ENCODE measurements at regions not wholly inside any gene's neighbourhood (a gene's known extent, or its start where the extent isn't known, plus 50 kb on each side); places are given as distances from the start of the nearest gene placed in this dataset.

DNA sequence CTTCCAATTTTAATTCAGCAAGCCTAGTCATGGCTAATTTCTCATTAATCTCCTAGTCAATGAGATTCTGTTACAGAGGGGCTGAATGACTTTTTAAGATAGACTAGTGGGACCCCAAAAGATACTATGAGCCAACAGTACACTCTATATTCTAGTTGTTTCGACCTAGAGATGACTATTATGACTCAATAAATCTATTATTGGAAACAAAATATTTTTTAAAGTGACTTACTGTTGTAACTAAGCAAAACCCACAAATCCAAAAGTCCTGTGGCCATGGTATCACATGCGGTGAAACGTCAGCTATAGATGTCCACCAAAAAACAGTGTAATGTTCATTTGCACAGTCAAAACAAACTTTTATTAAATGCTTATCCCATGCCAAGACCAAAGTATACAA, 95.3 kb upstream of the ADO start:
- H3K9me3 Mint-ChIP-seq (ENCODE audit: low read depth, unreplicated experiment) = peaks cover 12% of the 10 kb centered on the region
- H3K27ac Mint-ChIP-seq (ENCODE audit: unreplicated experiment) = no peak overlapping the region
- intact Hi-C loops (cut with micrococcal nuclease; ENCODE audit: unreplicated experiment) = no loop called here
- no TSS peak for BruUV-seq (replicated peaks)
- no peak for DNase-seq
- TF ChIP-seq, protein P1, sequence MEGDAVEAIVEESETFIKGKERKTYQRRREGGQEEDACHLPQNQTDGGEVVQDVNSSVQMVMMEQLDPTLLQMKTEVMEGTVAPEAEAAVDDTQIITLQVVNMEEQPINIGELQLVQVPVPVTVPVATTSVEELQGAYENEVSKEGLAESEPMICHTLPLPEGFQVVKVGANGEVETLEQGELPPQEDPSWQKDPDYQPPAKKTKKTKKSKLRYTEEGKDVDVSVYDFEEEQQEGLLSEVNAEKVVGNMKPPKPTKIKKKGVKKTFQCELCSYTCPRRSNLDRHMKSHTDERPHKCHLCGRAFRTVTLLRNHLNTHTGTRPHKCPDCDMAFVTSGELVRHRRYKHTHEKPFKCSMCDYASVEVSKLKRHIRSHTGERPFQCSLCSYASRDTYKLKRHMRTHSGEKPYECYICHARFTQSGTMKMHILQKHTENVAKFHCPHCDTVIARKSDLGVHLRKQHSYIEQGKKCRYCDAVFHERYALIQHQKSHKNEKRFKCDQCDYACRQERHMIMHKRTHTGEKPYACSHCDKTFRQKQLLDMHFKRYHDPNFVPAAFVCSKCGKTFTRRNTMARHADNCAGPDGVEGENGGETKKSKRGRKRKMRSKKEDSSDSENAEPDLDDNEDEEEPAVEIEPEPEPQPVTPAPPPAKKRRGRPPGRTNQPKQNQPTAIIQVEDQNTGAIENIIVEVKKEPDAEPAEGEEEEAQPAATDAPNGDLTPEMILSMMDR (IDR thresholded peaks at IDR 0.05; ENCODE audit: unreplicated experiment) = no peak
- CTCF ChIA-PET = no interaction called here
- H3K36me3 Mint-ChIP-seq (ENCODE audit: insufficient read depth, unreplicated experiment) = no peaks in the 10 kb centered on the region
- peaks cover 18% of the 10 kb centered on the region for H3K4me1 Mint-ChIP-seq (ENCODE audit: low read depth, unreplicated experiment)
- H3K27me3 Mint-ChIP-seq (ENCODE audit: unreplicated experiment) = no peaks in the 10 kb centered on the region
- no peak overlapping the region for H3K4me3 Mint-ChIP-seq (ENCODE audit: low read depth, unreplicated experiment)

DNA sequence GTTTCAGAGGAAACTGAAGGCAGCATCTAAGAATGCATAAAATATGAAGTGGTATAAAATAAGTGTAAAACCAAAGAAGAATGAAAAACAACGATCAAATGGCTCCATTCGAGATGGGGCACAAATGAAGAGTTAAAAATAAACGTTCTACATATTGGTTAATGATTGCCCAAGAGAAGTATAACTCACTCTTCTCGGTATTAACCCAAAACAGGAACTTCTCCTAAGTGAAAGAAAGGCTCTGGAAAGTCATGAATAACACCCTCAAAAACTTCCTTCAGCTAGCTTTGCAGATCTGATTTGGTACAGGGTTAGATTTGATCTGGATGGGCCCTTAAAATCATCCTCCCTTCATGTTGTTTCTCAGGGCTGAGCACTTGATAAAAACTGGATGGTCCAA, 94.3 kb upstream of the ADO start:
- no peak overlapping the region for H3K4me3 Mint-ChIP-seq (ENCODE audit: low read depth, unreplicated experiment)
- H3K9me3 Mint-ChIP-seq (ENCODE audit: low read depth, unreplicated experiment) = peaks cover 12% of the 10 kb centered on the region
- H3K4me1 Mint-ChIP-seq (ENCODE audit: low read depth, unreplicated experiment) = peaks cover 18% of the 10 kb centered on the region
- H3K27ac Mint-ChIP-seq (ENCODE audit: unreplicated experiment) = no peak overlapping the region
- no peaks in the 10 kb centered on the region for H3K27me3 Mint-ChIP-seq (ENCODE audit: unreplicated experiment)
- CTCF ChIA-PET = no interaction called here
- no peak for DNase-seq
- TF ChIP-seq, protein P1 (IDR thresholded peaks at IDR 0.05; ENCODE audit: unreplicated experiment) = no peak
- intact Hi-C loops (cut with micrococcal nuclease; ENCODE audit: unreplicated experiment) = no loop called here
- no peaks in the 10 kb centered on the region for H3K36me3 Mint-ChIP-seq (ENCODE audit: insufficient read depth, unreplicated experiment)
- no TSS peak for BruUV-seq (replicated peaks)

DNA sequence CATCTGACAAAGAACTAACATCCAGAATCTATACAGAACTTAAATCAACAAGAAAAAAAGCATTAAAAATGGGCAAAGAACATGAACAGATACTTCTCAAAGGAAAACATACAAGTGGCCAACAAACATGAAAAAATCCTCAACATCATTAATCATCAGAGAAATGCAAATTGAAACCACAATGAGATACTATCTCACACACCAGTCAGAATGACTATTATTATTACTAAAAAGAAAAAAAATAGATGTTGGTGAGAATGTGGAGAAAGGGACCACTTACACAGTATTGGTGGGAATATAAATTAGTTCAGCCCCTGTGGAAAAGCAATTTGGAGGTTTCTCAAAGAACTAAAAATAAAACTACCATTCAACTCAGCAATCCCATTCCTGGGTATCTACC, 89.1 kb upstream of the ADO start:
- no peak for DNase-seq
- CTCF ChIA-PET = no interaction called here
- Mint-ChIP-seq H3K27ac (ENCODE audit: unreplicated experiment) (no peak overlapping the region), H3K36me3 (ENCODE audit: insufficient read depth, unreplicated experiment) (no peaks in the 10 kb centered on the region), H3K4me1 (ENCODE audit: low read depth, unreplicated experiment) (peaks cover 7% of the 10 kb centered on the region), H3K9me3 (ENCODE audit: low read depth, unreplicated experiment) (peaks cover 10% of the 10 kb centered on the region), H3K4me3 (ENCODE audit: low read depth, unreplicated experiment) (no peak overlapping the region), H3K27me3 (ENCODE audit: unreplicated experiment) (no peaks in the 10 kb centered on the region)
- intact Hi-C loops (cut with micrococcal nuclease; ENCODE audit: unreplicated experiment) = no loop called here
- BruUV-seq (replicated peaks) = no TSS peak
- TF ChIP-seq, protein P1 (IDR thresholded peaks at IDR 0.05; ENCODE audit: unreplicated experiment) = no peak

DNA sequence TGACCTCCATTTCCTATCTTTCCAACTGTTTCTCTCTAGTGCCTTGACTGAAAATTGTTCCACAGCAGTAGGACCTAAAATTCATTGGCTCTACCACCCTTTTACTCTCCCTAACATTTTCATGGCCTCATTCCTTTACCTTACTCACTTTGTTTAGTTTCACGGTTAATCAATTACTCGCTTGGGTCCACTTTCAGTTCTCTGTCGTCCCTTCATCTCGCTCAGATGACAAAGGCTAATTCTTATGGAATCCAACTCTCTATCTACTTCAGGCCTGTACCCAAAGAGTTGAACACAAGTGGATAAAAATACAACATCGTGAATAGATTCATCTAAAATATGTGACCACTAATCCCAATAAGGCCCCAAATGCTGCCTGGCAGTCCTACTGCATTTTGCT, 85.9 kb upstream of the ADO start:
- H3K4me3 Mint-ChIP-seq (ENCODE audit: low read depth, unreplicated experiment) = no peak overlapping the region
- DNase-seq = no peak
- intact Hi-C loops (cut with micrococcal nuclease; ENCODE audit: unreplicated experiment) = no loop called here
- CTCF ChIA-PET = no interaction called here
- no peaks in the 10 kb centered on the region for H3K9me3 Mint-ChIP-seq (ENCODE audit: low read depth, unreplicated experiment)
- H3K36me3 Mint-ChIP-seq (ENCODE audit: insufficient read depth, unreplicated experiment) = no peaks in the 10 kb centered on the region
- no TSS peak for BruUV-seq (replicated peaks)
- TF ChIP-seq, protein P1 (IDR thresholded peaks at IDR 0.05; ENCODE audit: unreplicated experiment) = no peak
- H3K27me3 Mint-ChIP-seq (ENCODE audit: unreplicated experiment) = no peaks in the 10 kb centered on the region
- H3K4me1 Mint-ChIP-seq (ENCODE audit: low read depth, unreplicated experiment) = no peaks in the 10 kb centered on the region
- H3K27ac Mint-ChIP-seq (ENCODE audit: unreplicated experiment) = no peak overlapping the region

DNA sequence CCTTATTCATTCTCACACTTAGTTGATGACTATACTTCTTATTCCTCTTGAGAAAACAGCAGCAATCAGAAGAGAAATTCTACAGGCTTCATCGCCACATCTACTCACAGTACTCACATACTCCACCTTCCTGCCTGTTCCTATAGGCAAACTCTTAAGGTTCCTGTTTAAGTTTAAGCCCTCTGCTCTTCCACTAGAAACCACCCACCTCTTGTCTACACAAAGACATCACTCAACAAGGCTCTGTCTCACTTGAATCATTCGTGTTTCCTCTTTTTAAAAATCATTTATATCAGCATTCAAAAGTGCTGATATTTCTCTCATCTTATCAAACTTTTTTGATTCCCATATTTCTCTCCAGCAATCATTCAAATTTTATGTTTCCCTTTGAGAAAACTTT, 85.5 kb upstream of the ADO start:
- BruUV-seq (replicated peaks) = no TSS peak
- no peaks in the 10 kb centered on the region for H3K27me3 Mint-ChIP-seq (ENCODE audit: unreplicated experiment)
- DNase-seq = no peak
- no peaks in the 10 kb centered on the region for H3K9me3 Mint-ChIP-seq (ENCODE audit: low read depth, unreplicated experiment)
- intact Hi-C loops (cut with micrococcal nuclease; ENCODE audit: unreplicated experiment) = no loop called here
- H3K36me3 Mint-ChIP-seq (ENCODE audit: insufficient read depth, unreplicated experiment) = no peaks in the 10 kb centered on the region
- CTCF ChIA-PET = no interaction called here
- H3K4me3 Mint-ChIP-seq (ENCODE audit: low read depth, unreplicated experiment) = no peak overlapping the region
- no peaks in the 10 kb centered on the region for H3K4me1 Mint-ChIP-seq (ENCODE audit: low read depth, unreplicated experiment)
- H3K27ac Mint-ChIP-seq (ENCODE audit: unreplicated experiment) = no peak overlapping the region
- TF ChIP-seq, protein P1 (IDR thresholded peaks at IDR 0.05; ENCODE audit: unreplicated experiment) = no peak

Data from Calu3 (cell line).